ENCODE measurements at regions not wholly inside any gene's neighbourhood (a gene's known extent, or its start where the extent isn't known, plus 50 kb on each side); places are given as distances from the start of the nearest gene placed in this dataset.

DNA sequence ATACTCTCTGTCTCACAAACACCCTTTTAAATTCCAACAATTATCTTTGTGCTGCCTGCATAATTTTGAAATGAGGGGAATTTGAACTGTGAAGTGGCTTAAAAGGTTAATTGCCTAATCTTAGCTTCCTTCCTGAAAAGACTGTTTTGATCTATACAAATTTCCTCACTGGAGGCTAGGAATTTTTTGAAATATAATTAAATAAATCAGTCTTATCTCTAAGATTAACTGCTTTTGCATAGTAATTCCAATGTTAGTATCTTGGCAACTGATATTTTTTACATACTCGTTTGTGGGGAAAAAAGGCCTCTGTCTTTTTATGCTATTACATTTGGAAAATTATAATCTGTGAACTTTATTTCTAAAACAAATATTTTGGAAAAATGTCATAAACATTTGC lies 498.5 kb downstream of the TMTC2 start:
- TF ChIP-seq, protein P1, sequence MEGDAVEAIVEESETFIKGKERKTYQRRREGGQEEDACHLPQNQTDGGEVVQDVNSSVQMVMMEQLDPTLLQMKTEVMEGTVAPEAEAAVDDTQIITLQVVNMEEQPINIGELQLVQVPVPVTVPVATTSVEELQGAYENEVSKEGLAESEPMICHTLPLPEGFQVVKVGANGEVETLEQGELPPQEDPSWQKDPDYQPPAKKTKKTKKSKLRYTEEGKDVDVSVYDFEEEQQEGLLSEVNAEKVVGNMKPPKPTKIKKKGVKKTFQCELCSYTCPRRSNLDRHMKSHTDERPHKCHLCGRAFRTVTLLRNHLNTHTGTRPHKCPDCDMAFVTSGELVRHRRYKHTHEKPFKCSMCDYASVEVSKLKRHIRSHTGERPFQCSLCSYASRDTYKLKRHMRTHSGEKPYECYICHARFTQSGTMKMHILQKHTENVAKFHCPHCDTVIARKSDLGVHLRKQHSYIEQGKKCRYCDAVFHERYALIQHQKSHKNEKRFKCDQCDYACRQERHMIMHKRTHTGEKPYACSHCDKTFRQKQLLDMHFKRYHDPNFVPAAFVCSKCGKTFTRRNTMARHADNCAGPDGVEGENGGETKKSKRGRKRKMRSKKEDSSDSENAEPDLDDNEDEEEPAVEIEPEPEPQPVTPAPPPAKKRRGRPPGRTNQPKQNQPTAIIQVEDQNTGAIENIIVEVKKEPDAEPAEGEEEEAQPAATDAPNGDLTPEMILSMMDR (conservative IDR thresholded peaks at IDR 0.05): no peak
- TF ChIP-seq ZFX (IDR thresholded peaks at IDR 0.05): no peak
